ENCODE measurements at regions not wholly inside any gene's neighbourhood (a gene's known extent, or its start where the extent isn't known, plus 50 kb on each side); places are given as distances from the start of the nearest gene placed in this dataset. TPM values are rescaled to one million over a fixed set of nuclear protein-coding genes. Genes with fewer than 3 reads are reported as not detected.

DNA sequence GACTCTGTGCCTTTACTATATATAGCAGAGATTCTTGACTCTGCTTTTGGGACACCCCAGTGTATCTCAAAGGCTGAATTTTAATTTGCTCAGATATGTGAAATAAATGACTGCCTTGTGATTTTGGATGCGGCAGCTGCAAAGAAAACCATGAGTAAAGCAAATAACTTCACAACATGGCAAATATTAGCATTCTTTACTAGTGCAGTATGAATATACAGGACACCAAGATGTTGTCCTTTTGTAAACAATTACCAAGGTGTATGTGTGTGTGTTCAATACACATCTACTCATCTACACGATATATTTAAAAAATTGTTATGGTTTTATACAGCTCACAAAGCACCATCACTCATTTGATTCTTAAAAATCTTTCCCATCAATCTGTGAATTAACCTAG is 70.6 kb upstream of the TCF4 start:
- Histone ChIP-seq H3K9ac (ENCODE audit: low read depth in 1 of 3, low read length in 3 of 3) (no peak overlapping the region), H3K4me1 (ENCODE audit: control insufficient read depth in 3 of 3, insufficient read depth in 3 of 3, low read length in 3 of 3) (no peaks in the 10 kb centered on the region), H3K36me3 (ENCODE audit: control insufficient read depth in 3 of 3, insufficient read depth in 3 of 3, low read length in 3 of 3) (no peaks in the 10 kb centered on the region), H3K27ac (ENCODE audit: low read depth, low read length) (no peak overlapping the region), H3K27me3 (ENCODE audit: control insufficient read depth in 3 of 3, insufficient read depth in 3 of 3, low read length in 3 of 3) (no peaks in the 10 kb centered on the region), H3K9me3 (ENCODE audit: control insufficient read depth in 3 of 3, low read length in 3 of 3) (no peaks in the 10 kb centered on the region), H3K4me3 (ENCODE audit: low read length in 3 of 3) (no peak overlapping the region)

DNA sequence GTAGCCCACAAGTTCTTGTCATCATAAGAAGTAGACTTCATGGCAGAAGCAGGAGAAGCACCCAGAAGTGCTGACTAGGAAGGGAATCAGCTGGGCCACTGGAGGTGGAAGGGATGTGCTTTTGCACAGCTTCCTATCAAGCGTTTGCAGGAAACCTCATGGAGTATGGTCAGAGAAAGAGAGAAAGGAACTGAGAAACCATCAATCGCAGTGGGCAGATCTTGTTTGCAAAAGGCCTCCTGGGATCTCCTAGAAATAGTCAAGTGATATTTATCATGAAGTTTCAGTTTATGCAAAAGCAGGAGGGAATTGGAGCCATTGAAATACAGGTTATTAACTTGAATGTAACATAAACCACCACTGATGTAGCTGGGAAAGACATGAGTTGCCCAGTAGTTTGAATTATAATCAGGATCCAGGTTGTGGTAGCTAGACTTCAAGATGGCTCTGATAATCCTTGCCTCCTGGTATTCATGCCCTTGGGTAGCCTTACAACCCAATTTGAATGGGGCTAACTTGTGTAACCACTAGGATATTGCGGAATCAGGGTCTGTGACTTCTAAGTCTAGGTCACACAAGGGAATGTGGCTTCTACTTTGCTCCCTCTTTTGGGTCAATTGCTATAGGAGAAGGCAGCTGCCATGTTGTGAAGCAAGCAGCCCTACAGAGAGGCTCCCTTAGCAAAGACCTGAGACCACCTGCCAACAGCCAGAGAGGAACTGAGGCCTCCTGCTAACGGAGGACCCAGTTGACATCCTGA is 69.8 kb upstream of the TCF4 start:
- Histone ChIP-seq H3K4me3 (ENCODE audit: low read length in 3 of 3) (no peak overlapping the region), H3K9me3 (ENCODE audit: control insufficient read depth in 3 of 3, low read length in 3 of 3) (no peaks in the 10 kb centered on the region), H3K4me1 (ENCODE audit: control insufficient read depth in 3 of 3, insufficient read depth in 3 of 3, low read length in 3 of 3) (no peaks in the 10 kb centered on the region), H3K36me3 (ENCODE audit: control insufficient read depth in 3 of 3, insufficient read depth in 3 of 3, low read length in 3 of 3) (no peaks in the 10 kb centered on the region), H3K27me3 (ENCODE audit: control insufficient read depth in 3 of 3, insufficient read depth in 3 of 3, low read length in 3 of 3) (no peaks in the 10 kb centered on the region), H3K9ac (ENCODE audit: low read depth in 1 of 3, low read length in 3 of 3) (no peak overlapping the region), H3K27ac (ENCODE audit: low read depth, low read length) (no peak overlapping the region)

DNA sequence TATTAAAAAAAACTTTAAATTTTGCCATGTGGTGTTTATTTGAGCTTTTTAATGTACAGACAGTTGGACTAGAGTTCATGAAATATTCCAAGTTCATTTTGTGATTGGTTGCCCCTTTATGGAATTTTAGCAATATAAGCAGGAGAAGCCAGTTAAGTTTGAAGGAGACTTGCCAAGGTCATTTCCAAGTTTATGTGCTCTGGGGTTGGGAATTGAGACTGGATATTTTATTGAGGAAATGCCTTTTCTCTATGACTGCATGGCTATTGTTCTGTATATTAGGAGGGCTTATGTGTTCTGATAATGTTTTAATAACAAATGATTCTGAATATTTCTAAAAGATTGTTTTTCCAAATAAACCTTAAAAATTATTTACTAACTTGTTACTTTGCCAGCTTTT is 67.0 kb upstream of the TCF4 start:
- H3K4me1 ChIP-seq (ENCODE audit: control insufficient read depth in 3 of 3, insufficient read depth in 3 of 3, low read length in 3 of 3): no peaks in the 10 kb centered on the region
- H3K9ac ChIP-seq (ENCODE audit: low read depth in 1 of 3, low read length in 3 of 3): no peak overlapping the region
- H3K4me3 ChIP-seq (ENCODE audit: low read length in 3 of 3): no peak overlapping the region
- H3K27me3 ChIP-seq (ENCODE audit: control insufficient read depth in 3 of 3, insufficient read depth in 3 of 3, low read length in 3 of 3): no peaks in the 10 kb centered on the region
- H3K9me3 ChIP-seq (ENCODE audit: control insufficient read depth in 3 of 3, low read length in 3 of 3): no peaks in the 10 kb centered on the region
- H3K36me3 ChIP-seq (ENCODE audit: control insufficient read depth in 3 of 3, insufficient read depth in 3 of 3, low read length in 3 of 3): no peaks in the 10 kb centered on the region
- no peak overlapping the region for H3K27ac ChIP-seq (ENCODE audit: low read depth, low read length)

DNA sequence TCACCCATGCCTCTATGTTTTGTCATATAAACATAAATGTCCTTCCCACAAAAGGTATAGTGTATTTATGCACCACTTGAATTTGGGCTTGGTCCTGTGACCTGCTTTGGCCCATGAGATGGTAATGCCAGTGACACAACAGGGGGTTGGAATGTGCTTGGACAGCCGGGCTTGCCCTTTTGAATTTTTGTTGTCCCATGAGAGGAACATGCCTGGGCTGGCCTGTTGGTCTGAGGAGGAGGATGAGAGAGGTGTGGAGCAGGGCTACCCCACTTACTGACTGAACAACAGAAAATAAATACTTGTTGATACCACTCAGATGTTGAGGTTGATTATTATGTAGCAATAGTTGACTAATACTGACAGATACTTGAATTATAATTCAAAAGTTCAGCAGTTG is 63.2 kb upstream of the TCF4 start:
- no peaks in the 10 kb centered on the region for H3K4me1 ChIP-seq (ENCODE audit: control insufficient read depth in 3 of 3, insufficient read depth in 3 of 3, low read length in 3 of 3)
- no peak overlapping the region for H3K9ac ChIP-seq (ENCODE audit: low read depth in 1 of 3, low read length in 3 of 3)
- no peaks in the 10 kb centered on the region for H3K36me3 ChIP-seq (ENCODE audit: control insufficient read depth in 3 of 3, insufficient read depth in 3 of 3, low read length in 3 of 3)
- H3K9me3 ChIP-seq (ENCODE audit: control insufficient read depth in 3 of 3, low read length in 3 of 3): no peaks in the 10 kb centered on the region
- H3K27ac ChIP-seq (ENCODE audit: low read depth, low read length): no peak overlapping the region
- H3K4me3 ChIP-seq (ENCODE audit: low read length in 3 of 3): no peak overlapping the region
- H3K27me3 ChIP-seq (ENCODE audit: control insufficient read depth in 3 of 3, insufficient read depth in 3 of 3, low read length in 3 of 3): no peaks in the 10 kb centered on the region

DNA sequence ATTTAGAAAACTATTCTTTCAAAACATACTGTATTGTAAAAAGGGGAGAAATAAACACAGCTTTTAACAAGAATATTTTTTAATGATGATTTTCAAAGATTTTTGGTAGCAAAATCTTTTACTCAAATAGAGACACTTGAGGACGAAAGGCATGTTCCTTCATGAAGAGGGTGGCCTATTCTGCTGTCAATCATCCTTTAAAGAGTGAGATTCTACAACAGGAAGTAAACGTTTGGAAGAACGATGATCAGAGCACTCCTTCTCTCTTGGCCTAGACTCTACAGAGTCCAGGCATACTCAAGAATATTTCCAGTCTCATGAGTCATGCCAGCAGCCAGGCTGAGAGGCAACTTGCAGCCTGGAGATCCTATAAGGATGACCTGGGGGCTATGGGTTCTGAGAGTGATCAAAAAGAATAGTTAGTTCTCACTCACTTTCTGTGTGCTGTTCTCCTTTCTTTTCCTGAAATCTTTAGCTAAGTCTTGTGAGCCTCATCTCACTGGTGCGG is 62.4 kb upstream of the TCF4 start:
- Histone ChIP-seq H3K9ac (ENCODE audit: low read depth in 1 of 3, low read length in 3 of 3) (no peak overlapping the region), H3K4me3 (ENCODE audit: low read length in 3 of 3) (no peak overlapping the region), H3K36me3 (ENCODE audit: control insufficient read depth in 3 of 3, insufficient read depth in 3 of 3, low read length in 3 of 3) (no peaks in the 10 kb centered on the region), H3K9me3 (ENCODE audit: control insufficient read depth in 3 of 3, low read length in 3 of 3) (no peaks in the 10 kb centered on the region), H3K27me3 (ENCODE audit: control insufficient read depth in 3 of 3, insufficient read depth in 3 of 3, low read length in 3 of 3) (no peaks in the 10 kb centered on the region), H3K4me1 (ENCODE audit: control insufficient read depth in 3 of 3, insufficient read depth in 3 of 3, low read length in 3 of 3) (no peaks in the 10 kb centered on the region), H3K27ac (ENCODE audit: low read depth, low read length) (no peak overlapping the region)

DNA sequence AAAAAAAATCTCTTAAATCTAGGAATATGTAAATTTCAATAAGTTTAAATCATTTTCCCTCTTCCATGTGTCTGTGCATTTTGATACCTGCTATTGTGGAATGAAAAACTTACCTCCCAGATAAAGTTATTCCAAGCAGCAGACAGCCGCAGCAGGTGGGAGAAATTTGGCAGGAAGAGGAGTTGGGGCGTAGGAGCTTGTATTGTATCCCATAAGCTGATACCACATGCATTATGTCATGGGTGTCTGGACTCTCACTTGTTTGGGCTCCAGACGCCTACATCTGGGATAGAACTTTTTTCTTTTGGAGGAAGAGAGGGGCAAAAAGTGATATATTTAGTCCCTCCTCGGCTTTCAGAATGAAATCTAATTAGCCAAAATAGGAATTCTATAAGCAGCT is 59.3 kb upstream of the TCF4 start:
- no peak overlapping the region for H3K27ac ChIP-seq (ENCODE audit: low read depth, low read length)
- no peaks in the 10 kb centered on the region for H3K36me3 ChIP-seq (ENCODE audit: control insufficient read depth in 3 of 3, insufficient read depth in 3 of 3, low read length in 3 of 3)
- H3K4me1 ChIP-seq (ENCODE audit: control insufficient read depth in 3 of 3, insufficient read depth in 3 of 3, low read length in 3 of 3): no peaks in the 10 kb centered on the region
- no peak overlapping the region for H3K4me3 ChIP-seq (ENCODE audit: low read length in 3 of 3)
- H3K27me3 ChIP-seq (ENCODE audit: control insufficient read depth in 3 of 3, insufficient read depth in 3 of 3, low read length in 3 of 3): no peaks in the 10 kb centered on the region
- no peak overlapping the region for H3K9ac ChIP-seq (ENCODE audit: low read depth in 1 of 3, low read length in 3 of 3)
- no peaks in the 10 kb centered on the region for H3K9me3 ChIP-seq (ENCODE audit: control insufficient read depth in 3 of 3, low read length in 3 of 3)

DNA sequence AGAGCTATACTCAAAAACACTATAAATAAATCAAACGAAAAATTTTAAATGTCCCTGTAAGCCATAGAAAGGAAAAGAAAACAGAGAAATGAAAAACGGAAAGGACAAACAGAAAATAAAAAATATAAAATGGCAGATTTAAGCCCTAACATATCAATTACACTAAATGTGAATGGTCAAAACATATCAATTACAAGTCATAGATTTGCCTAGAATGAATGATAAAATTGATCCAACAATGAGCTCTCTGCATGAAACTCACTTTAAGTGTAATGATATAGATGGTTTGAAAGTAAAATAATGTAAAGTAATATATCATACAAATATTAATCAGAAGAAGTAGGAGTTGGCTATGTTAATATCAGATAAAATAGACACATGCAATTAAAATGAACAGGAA is 54.2 kb upstream of the TCF4 start:
- no peaks in the 10 kb centered on the region for H3K27me3 ChIP-seq (ENCODE audit: control insufficient read depth in 3 of 3, insufficient read depth in 3 of 3, low read length in 3 of 3)
- no peaks in the 10 kb centered on the region for H3K36me3 ChIP-seq (ENCODE audit: control insufficient read depth in 3 of 3, insufficient read depth in 3 of 3, low read length in 3 of 3)
- no peaks in the 10 kb centered on the region for H3K4me1 ChIP-seq (ENCODE audit: control insufficient read depth in 3 of 3, insufficient read depth in 3 of 3, low read length in 3 of 3)
- H3K4me3 ChIP-seq (ENCODE audit: low read length in 3 of 3): no peak overlapping the region
- no peaks in the 10 kb centered on the region for H3K9me3 ChIP-seq (ENCODE audit: control insufficient read depth in 3 of 3, low read length in 3 of 3)
- H3K9ac ChIP-seq (ENCODE audit: low read depth in 1 of 3, low read length in 3 of 3): no peak overlapping the region
- H3K27ac ChIP-seq (ENCODE audit: low read depth, low read length): no peak overlapping the region

DNA sequence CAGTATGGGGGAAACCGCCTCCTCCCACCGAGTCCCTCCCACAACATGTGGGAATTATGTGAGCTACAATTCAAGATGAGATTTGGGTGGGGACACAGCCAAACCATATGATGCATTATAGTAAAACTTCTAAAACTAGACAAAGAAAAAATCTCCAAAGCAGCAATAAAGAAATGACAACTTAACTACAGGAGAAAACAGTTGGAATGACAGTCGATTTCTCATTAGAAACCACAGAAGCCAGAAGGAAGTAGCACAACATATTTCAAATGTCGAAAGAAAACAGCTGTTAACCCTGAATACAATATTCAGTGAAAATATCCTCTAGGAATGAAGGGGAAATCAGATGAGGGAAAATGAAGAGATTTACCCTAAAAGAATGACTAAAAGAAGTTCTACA is 53.5 kb upstream of the TCF4 start:
- Histone ChIP-seq H3K4me3 (ENCODE audit: low read length in 3 of 3) (no peak overlapping the region), H3K36me3 (ENCODE audit: control insufficient read depth in 3 of 3, insufficient read depth in 3 of 3, low read length in 3 of 3) (no peaks in the 10 kb centered on the region), H3K9me3 (ENCODE audit: control insufficient read depth in 3 of 3, low read length in 3 of 3) (no peaks in the 10 kb centered on the region), H3K27ac (ENCODE audit: low read depth, low read length) (no peak overlapping the region), H3K27me3 (ENCODE audit: control insufficient read depth in 3 of 3, insufficient read depth in 3 of 3, low read length in 3 of 3) (no peaks in the 10 kb centered on the region), H3K4me1 (ENCODE audit: control insufficient read depth in 3 of 3, insufficient read depth in 3 of 3, low read length in 3 of 3) (no peaks in the 10 kb centered on the region), H3K9ac (ENCODE audit: low read depth in 1 of 3, low read length in 3 of 3) (no peak overlapping the region)

Small RNA genes in the stretch of these regions (small RNA-seq; reads per million reads assigned to genes)
- gene RF00045: not detected
